ENCODE measurements at regions not wholly inside any gene's neighbourhood (a gene's known extent, or its start where the extent isn't known, plus 50 kb on each side); places are given as distances from the start of the nearest gene placed in this dataset.

GRCh38 chr10:6909905-6910560, 330.0 kb upstream of the PRKCQ start:
- Mint-ChIP-seq H3K9me3 (peaks cover 6 to 10% of the 10 kb centered on the region in 2 experiments; a peak in 4 of 5 replicates), H3K4me1 (peaks cover 4 to 9% of the 10 kb centered on the region in 2 experiments; a peak in 3 of 4 replicates), H3K27ac (no peak overlapping the region), H3K4me3 (no peak overlapping the region), H3K27me3 (ENCODE audit: low read depth) (no peaks in the 10 kb centered on the region), H3K36me3 (ENCODE audit: insufficient read depth in 1 of 3, low read depth in 3 of 3) (peaks cover 7 to 14% (median 7%) of the 10 kb centered on the region in 3 experiments; a peak in 5 of 7 replicates)
- Histone ChIP-seq H4K8ac (replicated peaks; ENCODE audit: insufficient read length, low read depth, low read length) (no peak overlapping the region), H4K5ac (ENCODE audit: insufficient read length, low read depth, low read length) (no peak overlapping the region), H2BK120ac (ENCODE audit: low read depth, low read length, poor library complexity, severe bottlenecking) (no peak overlapping the region), H3T11ph (ENCODE audit: low read length) (no peak overlapping the region), H3K9ac (ENCODE audit: extremely low read depth, insufficient read length, low read length) (no peak overlapping the region), H2BK12ac (ENCODE audit: insufficient read length, low read depth, low read length) (no peak overlapping the region), H2BK5ac (ENCODE audit: insufficient read length, low read length) (no peak overlapping the region), H3K4me1 (ENCODE audit: insufficient read depth, low read length) (no peaks in the 10 kb centered on the region), H3K4ac (ENCODE audit: low read depth, low read length) (no peak overlapping the region), H3K4me2 (ENCODE audit: insufficient read depth, insufficient read length, low read length) (no peak overlapping the region), H3K18ac (ENCODE audit: insufficient read length, low read depth, low read length) (no peak overlapping the region), H3K27me3 (ENCODE audit: insufficient read depth, low read length) (no peaks in the 10 kb centered on the region), H2AFZ (ENCODE audit: low read length) (no peak overlapping the region), H2AK5ac (ENCODE audit: insufficient read length, low read length) (no peak overlapping the region), H3K79me2 (ENCODE audit: insufficient read depth, low read length) (no peaks in the 10 kb centered on the region), H2BK15ac (ENCODE audit: low read depth, low read length) (no peak overlapping the region), H3K56ac (ENCODE audit: insufficient read length, low read depth, low read length) (no peak overlapping the region), H3K23me2 (ENCODE audit: insufficient read length, low read depth, low read length, poor library complexity, severe bottlenecking) (no peaks in the 10 kb centered on the region), H4K20me1 (ENCODE audit: control insufficient read depth, insufficient read depth, insufficient read length) (no peaks in the 10 kb centered on the region), H3K9me3 (ENCODE audit: control insufficient read depth, low read depth, low read length) (no peaks in the 10 kb centered on the region), H4K91ac (ENCODE audit: insufficient read length, low read depth, low read length) (no peak overlapping the region), H3K14ac (ENCODE audit: insufficient read depth, low read length) (no peak overlapping the region), H2BK20ac (ENCODE audit: low read depth, low read length, poor library complexity, severe bottlenecking) (no peak overlapping the region), H3K23ac (ENCODE audit: insufficient read length, low read depth, low read length) (no peak overlapping the region), H3K79me1 (ENCODE audit: insufficient read depth, low read depth, low read length, poor library complexity, severe bottlenecking) (no peaks in the 10 kb centered on the region), H3K27ac (ENCODE audit: insufficient read length, low read depth, low read length) (no peak overlapping the region)
- DNase-seq, result no peak
- no peak for TF ChIP-seq CTCF (conservative IDR thresholded peaks at IDR 0.05)
- WGBS (ENCODE audit: extremely low coverage, insufficient read length, low lambda C conversion rate), result no CpG with 5 or more reads among the region's 6 CpGs

Measured in H9 (cell line).